GM12865 (cell line): ENCODE measurements at regions not wholly inside any gene's neighbourhood (a gene's known extent, or its start where the extent isn't known, plus 50 kb on each side); places are given as distances from the start of the nearest gene placed in this dataset.

Experiments
- DNase-seq: peaks from one replicate; pipeline ENCODE4 v3.0.0; 2010; ENCODE audit warnings: low read depth
- H3K4me3 ChIP-seq: 2 replicates; pipeline ENCODE4 v1.5.1; 2011; ENCODE audit warnings: mild to moderate bottlenecking, low read depth, low read length, control low read depth
- TF ChIP-seq, protein P1 (sequence below): IDR thresholded peaks from 2 replicates; pipeline ENCODE4 v1.5.1; 2011; ENCODE audit warnings: low read length, control low read depth, low read depth, inconsistent platforms; ENCODE audit not compliant: insufficient read depth; ENCODE audit errors: missing control alignments

GRCh38 chr5:79868163-79868670 lies 122.8 kb downstream of the MTX3 start:
- TF ChIP-seq, protein P1, sequence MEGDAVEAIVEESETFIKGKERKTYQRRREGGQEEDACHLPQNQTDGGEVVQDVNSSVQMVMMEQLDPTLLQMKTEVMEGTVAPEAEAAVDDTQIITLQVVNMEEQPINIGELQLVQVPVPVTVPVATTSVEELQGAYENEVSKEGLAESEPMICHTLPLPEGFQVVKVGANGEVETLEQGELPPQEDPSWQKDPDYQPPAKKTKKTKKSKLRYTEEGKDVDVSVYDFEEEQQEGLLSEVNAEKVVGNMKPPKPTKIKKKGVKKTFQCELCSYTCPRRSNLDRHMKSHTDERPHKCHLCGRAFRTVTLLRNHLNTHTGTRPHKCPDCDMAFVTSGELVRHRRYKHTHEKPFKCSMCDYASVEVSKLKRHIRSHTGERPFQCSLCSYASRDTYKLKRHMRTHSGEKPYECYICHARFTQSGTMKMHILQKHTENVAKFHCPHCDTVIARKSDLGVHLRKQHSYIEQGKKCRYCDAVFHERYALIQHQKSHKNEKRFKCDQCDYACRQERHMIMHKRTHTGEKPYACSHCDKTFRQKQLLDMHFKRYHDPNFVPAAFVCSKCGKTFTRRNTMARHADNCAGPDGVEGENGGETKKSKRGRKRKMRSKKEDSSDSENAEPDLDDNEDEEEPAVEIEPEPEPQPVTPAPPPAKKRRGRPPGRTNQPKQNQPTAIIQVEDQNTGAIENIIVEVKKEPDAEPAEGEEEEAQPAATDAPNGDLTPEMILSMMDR, result no peak
- DNase-seq, result no peak
- H3K4me3 ChIP-seq, result no peak overlapping the region

DNA sequence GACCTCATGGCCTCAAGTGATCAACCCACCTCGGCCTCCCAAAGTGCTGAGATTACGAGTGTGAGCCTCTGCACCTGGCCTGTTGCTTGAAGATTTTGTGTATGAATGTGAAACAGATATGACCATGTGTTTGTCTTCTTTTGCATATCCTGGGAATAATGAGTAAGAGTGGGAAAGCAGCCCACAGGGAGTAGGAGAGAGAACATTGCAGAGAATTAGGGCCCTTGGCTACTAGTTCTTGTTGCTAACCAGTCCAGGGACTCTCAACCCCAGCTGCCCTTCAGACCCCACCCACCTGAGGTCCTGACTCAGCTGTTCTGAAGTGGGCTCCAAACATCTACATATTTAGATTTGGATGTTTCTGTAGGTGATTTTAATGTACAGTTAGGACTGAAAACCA lies 125.5 kb downstream of the MTX3 start:
- no peak overlapping the region for H3K4me3 ChIP-seq
- DNase-seq, result no peak
- TF ChIP-seq, protein P1, result no peak

DNA sequence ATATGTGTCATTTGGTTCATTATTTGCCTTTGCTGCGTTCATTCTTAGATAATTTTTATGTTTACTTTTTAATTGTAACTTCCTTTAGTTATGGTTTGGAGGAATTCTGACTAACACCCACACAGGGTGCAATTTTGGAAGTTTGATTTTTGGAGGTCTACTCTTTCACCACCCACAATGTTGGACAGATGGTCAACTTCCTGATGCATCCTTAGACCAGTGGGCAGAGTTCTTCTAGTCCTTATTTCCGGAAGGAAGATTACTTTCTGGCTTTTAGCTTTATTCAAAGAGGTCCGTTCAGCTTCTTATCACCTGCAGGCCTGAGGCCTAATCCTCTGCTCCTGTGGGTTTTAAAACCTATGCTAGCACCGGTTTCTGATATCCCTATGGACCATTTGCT lies 126.7 kb downstream of the MTX3 start:
- H3K4me3 ChIP-seq, result no peak overlapping the region
- TF ChIP-seq, protein P1, result no peak
- DNase-seq, result no peak

DNA sequence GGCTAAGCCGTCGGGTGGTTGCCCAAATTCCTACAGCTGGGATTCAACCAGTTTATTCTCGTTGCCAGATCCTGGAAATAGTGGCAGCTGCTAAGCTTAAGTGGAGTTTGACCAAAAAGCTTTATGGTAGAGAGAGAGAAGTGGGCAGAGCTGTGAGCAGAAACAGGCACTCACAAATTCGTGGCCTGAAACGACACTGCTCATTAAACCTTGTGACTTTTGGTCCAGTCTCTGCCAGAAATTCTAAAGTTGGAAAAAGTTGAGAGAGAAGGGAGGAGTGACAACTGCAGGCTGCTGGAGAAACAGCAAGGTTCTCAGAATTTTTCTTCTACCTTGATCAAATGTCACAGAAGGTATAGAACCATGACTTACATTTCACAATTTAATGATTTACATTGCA lies 131.5 kb downstream of the MTX3 start:
- TF ChIP-seq, protein P1, result no peak
- DNase-seq, result no peak

DNA sequence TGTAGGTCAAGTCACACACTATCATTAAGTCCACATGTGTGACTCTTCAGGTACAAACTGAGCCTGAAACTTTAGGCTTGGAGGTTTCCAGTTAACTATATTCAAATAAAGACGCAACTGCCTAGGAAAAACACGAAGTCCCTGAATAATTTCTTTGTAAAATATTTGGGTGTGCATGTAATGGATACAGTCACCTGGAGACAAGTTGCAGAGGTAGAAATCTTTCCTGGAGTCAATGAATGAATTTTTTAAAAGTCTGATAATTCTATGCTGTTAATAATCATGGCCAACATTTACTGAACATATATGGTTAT lies 132.7 kb downstream of the MTX3 start:
- H3K4me3 ChIP-seq, result no peak overlapping the region
- DNase-seq, result no peak
- TF ChIP-seq, protein P1, result no peak

More for the DNA sequence above, 131.5 kb downstream of the MTX3 start:
- no peak overlapping the region for H3K4me3 ChIP-seq

DNA sequence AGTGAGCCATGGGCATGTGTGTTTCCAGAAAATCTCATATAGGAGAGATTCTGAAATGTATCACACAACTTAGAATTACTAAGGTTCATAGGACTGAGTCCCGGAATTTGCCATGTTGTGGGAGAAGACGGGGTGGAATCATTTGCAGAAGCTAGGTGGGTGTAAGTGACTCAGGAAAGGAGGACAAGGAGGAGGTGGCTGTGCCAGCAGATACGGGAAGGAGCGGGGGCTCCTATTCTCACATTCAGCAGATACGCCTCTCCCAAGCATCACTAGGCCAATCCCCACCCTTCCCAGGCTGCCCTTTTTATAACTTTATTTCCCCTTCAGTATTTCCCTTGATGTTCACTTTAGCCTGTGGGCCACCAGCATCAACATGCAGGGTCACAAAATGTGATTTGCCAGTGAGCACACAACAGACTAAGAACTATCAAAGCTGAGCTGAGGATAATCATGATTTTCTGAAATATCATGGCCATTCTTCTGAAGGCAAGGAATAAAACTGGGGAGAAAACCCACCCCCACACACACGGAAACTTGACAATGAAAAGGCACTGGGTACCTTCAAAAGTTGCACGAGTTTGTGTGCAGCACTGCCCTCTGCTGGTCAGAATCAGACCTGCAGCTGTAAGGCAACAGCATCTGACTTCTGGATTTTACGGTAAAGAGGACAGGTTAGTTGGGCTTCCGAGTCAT lies 133.2 kb downstream of the MTX3 start:
- DNase-seq, result peak; percentile 72
- TF ChIP-seq, protein P1, result peak; percentile 96
- H3K4me3 ChIP-seq, result no peak overlapping the region
